ENCODE measurements at regions not wholly inside any gene's neighbourhood (a gene's known extent, or its start where the extent isn't known, plus 50 kb on each side); places are given as distances from the start of the nearest gene placed in this dataset.

GRCh38 chr2:65916785-65917295 is 484.4 kb upstream of the SPRED2 start:
- H3K4me1 ChIP-seq (ENCODE audit: control insufficient read depth, insufficient read depth, low read length): no peaks in the 10 kb centered on the region
- H2BK120ac ChIP-seq (ENCODE audit: low read depth, low read length): no peak overlapping the region
- H3K56ac ChIP-seq (ENCODE audit: extremely low read depth, insufficient read depth, low read length): no peak overlapping the region
- 40% methylated on average over 1 of the region's 2 CpGs; no CpG with 5 or more reads in 1 of the 2 experiments for WGBS, 2 experiments (ENCODE audit: extremely low coverage in 2 of 2, insufficient read length in 1 of 2)
- H3K4me2 ChIP-seq (ENCODE audit: low read depth, low read length): no peak overlapping the region
- H2BK15ac ChIP-seq (ENCODE audit: low read depth, low read length): no peak overlapping the region
- in situ Hi-C loops (cut with MboI; ENCODE audit: low sequenced_read_pairs): no loop called here
- no peaks in the 10 kb centered on the region for H3K9me1 ChIP-seq (ENCODE audit: insufficient read depth, low read length)
- no peak overlapping the region for H2AK9ac ChIP-seq (replicated peaks; ENCODE audit: low read depth, low read length, poor library complexity)
- BruUV-seq (replicated peaks): no TSS peak
- H3K18ac ChIP-seq (ENCODE audit: low read depth, low read length): no peak overlapping the region
- H4K5ac ChIP-seq (ENCODE audit: low read depth, low read length): no peak overlapping the region
- TF ChIP-seq RAD21 (IDR thresholded peaks at IDR 0.05; ENCODE audit: low read length): no peak
- TF ChIP-seq POLR2A (IDR thresholded peaks at IDR 0.05; ENCODE audit: low read depth, low read length): no peak
- no peak for TF ChIP-seq BHLHE40 (IDR thresholded peaks at IDR 0.05; ENCODE audit: low read depth, low read length)
- TF ChIP-seq RCOR1 (IDR thresholded peaks at IDR 0.05; ENCODE audit: insufficient replicate concordance, low read length): no peak
- no peak for TF ChIP-seq FOS (IDR thresholded peaks at IDR 0.05; ENCODE audit: low read depth, low read length)
- TF ChIP-seq NFE2L2 (IDR thresholded peaks at IDR 0.05; ENCODE audit: low read depth, low read length): no peak
- ChIA-PET CTCF (interaction anchor here (0.7 kb wide), 1 partner anchor 266 kb away, joined by 4 read pairs; no protein-coding TSS in a partner anchor), POLR2A (ENCODE audit: unreplicated experiment) (no interaction called here)
- dilution Hi-C loops (cut with HindIII; ENCODE audit: low sequenced_read_pairs, unreplicated experiment): no loop called here
- H3K14ac ChIP-seq (replicated peaks; ENCODE audit: low read depth, low read length): no peak overlapping the region
- no peaks in the 10 kb centered on the region for H3K79me1 ChIP-seq (ENCODE audit: low read depth in 1 of 2, low read length in 2 of 2)
- peaks cover 6% of the 10 kb centered on the region for H3K27me3 ChIP-seq (ENCODE audit: control insufficient read depth, insufficient read depth, low read length)
- H2BK5ac ChIP-seq (ENCODE audit: low read depth, low read length, poor library complexity, severe bottlenecking): no peak overlapping the region
- H2BK20ac ChIP-seq (ENCODE audit: low read depth, low read length): no peak overlapping the region
- no peak overlapping the region for H3K9ac ChIP-seq (ENCODE audit: low read depth, low read length)
- DNase-seq (no peak), ATAC-seq (ENCODE audit: low read depth) (no peak)
- H3K36me3 ChIP-seq (ENCODE audit: control insufficient read depth, insufficient read depth, low read length): no peaks in the 10 kb centered on the region
- H4K91ac ChIP-seq (ENCODE audit: insufficient read depth, low read depth, low read length): no peak overlapping the region
- no peaks in the 10 kb centered on the region for H3K9me3 ChIP-seq (ENCODE audit: control insufficient read depth, insufficient read depth, low read length)
- H3K27ac ChIP-seq (ENCODE audit: insufficient read depth, low read length): no peak overlapping the region
- intact Hi-C loops (cut with micrococcal nuclease): no loop called here
- no peak overlapping the region for H3K4ac ChIP-seq (ENCODE audit: low read depth, low read length)
- no peaks in the 10 kb centered on the region for H4K20me1 ChIP-seq (ENCODE audit: insufficient read depth, low read length)
- H3K23ac ChIP-seq (ENCODE audit: low read depth, low read length): no peak overlapping the region
- H2AK5ac ChIP-seq (ENCODE audit: low read depth, low read length): no peak overlapping the region
- H4K8ac ChIP-seq (ENCODE audit: low read depth in 2 of 2, low read length in 2 of 2): no peak overlapping the region
- H3K4me3 ChIP-seq (ENCODE audit: insufficient read depth, low read depth, low read length): no peak overlapping the region
- no peak overlapping the region for H2AFZ ChIP-seq (replicated peaks; ENCODE audit: low read length, poor library complexity)

All from IMR-90 (cell line).